ENCODE measurements at regions not wholly inside any gene's neighbourhood (a gene's known extent, or its start where the extent isn't known, plus 50 kb on each side); places are given as distances from the start of the nearest gene placed in this dataset.

GRCh38 chr4:167629272-167629671, 395.0 kb upstream of the SPOCK3 start:
- TF ChIP-seq CTCF (IDR thresholded peaks at IDR 0.05 in 2 of 3, conservative IDR thresholded peaks at IDR 0.05 in 1 of 3; ENCODE audit: borderline replicate concordance in 1 of 3, insufficient read depth in 1 of 3, low read depth in 2 of 3, low read length in 2 of 3) (no peak), EZH2phosphoT487 (IDR thresholded peaks at IDR 0.05; ENCODE audit: borderline replicate concordance) (no peak), CEBPB (IDR thresholded peaks at IDR 0.05; ENCODE audit: low read depth) (no peak)

Data from HCT116 (cell line).